Heart left ventricle (tissue), 16 donors: ENCODE measurements at regions not wholly inside any gene's neighbourhood (a gene's known extent, or its start where the extent isn't known, plus 50 kb on each side); places are given as distances from the start of the nearest gene placed in this dataset.

Source experiments
- ATAC-seq, 4 donors: fragments of 200-7000 bp; cut with Tn5 transposase; one replicate each; pipeline ENCODE4 v1.9.1; 2020 to 2022; ENCODE audit warnings: moderate library complexity in 4 of 4, mild to moderate bottlenecking in 3 of 4, moderate number of reproducible peaks in 1 of 4
- DNase-seq, 5 donors: peaks; one replicate each; pipeline ENCODE4 v3.0.0-alpha.2; 2020
- H3K27ac ChIP-seq, 12 donors: fragments of 200-600 bp; sonication (generic) in 4 of 12; one replicate each; pipeline versions ENCODE4 v1.5.0 to v1.8.0; 2016 to 2022; ENCODE audit warnings: mild to moderate bottlenecking in 2 of 12
- H3K27me3 ChIP-seq, 9 donors: fragments of 200-600 bp; sonication (generic) in 2 of 9; one replicate each; pipeline versions ENCODE4 v1.5.1 to v1.8.0; 2016 to 2022; ENCODE audit warnings: mild to moderate bottlenecking in 3 of 9
- H3K36me3 ChIP-seq, 9 donors: fragments of 200-600 bp; sonication (generic) in 2 of 9; one replicate each; pipeline versions ENCODE4 v1.5.0 to v1.8.0; 2018 to 2022; ENCODE audit warnings: mild to moderate bottlenecking in 2 of 9
- H3K4me1 ChIP-seq, 12 donors: fragments of 200-600 bp; sonication (generic) in 4 of 12; one replicate each; pipeline versions ENCODE4 v1.5.0 to v1.8.0; 2016 to 2022; ENCODE audit warnings: mild to moderate bottlenecking in 3 of 12
- H3K4me3 ChIP-seq, 12 donors: fragments of 200-600 bp; sonication (generic) in 4 of 12; one replicate each; pipeline versions ENCODE4 v1.5.0 to v1.8.0; 2017 to 2022; ENCODE audit warnings: mild to moderate bottlenecking in 9 of 12, moderate library complexity in 4 of 12
- H3K9me3 ChIP-seq, 12 donors: fragments of 200-600 bp; sonication (generic) in 4 of 12; one replicate each; pipeline versions ENCODE4 v1.5.0 to v1.8.0; 2016 to 2022; ENCODE audit warnings: mild to moderate bottlenecking in 1 of 12
- CTCF ChIP-seq, 12 donors: fragments of 200-600 bp; sonication (generic) in 4 of 12; IDR thresholded peaks; one replicate each; pipeline versions ENCODE4 v1.5.0 to v1.8.0; 2018 to 2022; ENCODE audit warnings: antibody characterized with exemption in 12 of 12, mild to moderate bottlenecking in 5 of 12
- POLR2A ChIP-seq, 2 donors: fragments of 450-650 bp; IDR thresholded peaks; one replicate each; pipeline ENCODE4 v1.6.1; 2017; ENCODE audit warnings: antibody characterized with exemption in 2 of 2, mild to moderate bottlenecking in 2 of 2, moderate library complexity in 2 of 2
- WGBS, 4 donors: extraction: QIAGEN DNeasy Blood & Tissue Kit in 2 of 4; methylation state at CpG; one replicate each; pipeline versions ENCODE4 v1.1.5 to v1.1.7; 2013 to 2018; 5-methylcytosine and 5-hydroxymethylcytosine counted together
- intact Hi-C, 10 donors: fragments of 100-400 bp; cut with DNase I; formaldehyde crosslinking; loops; one replicate each; pipeline versions ENCODE4 v1.11.1 to v1.14.2; 2022
- donor health status: ischemic (EF 13 %, LVEDD 7.1; RV severe dilation, severe dysfunction).
- donor health status: healthy with polysubstance abuse.
- donor health status: DM: no; HTN: yes; CAD: no.
- donor health status: DM: no; HTN: no; CAD: no.
- donor health status: ischemic (EF 25% LVEDD 6.9; RV normal size, moderate dysfunction).
- donor health status: ischemic (EF 25% LVEDD 5.7; RV mildly dilated, moderate dysfunction).
- donor health status: healthy.
- donor health status: DM: yes; HTN: yes; CAD: no.
- donor health status: ischemic (EF 35%, LVEDD 5.7; RV mildly dilated, moderate dysfunction).
- donor health status: nonischemic (EF 11% LVEDD 7.7; RV severe dilation, severe dysfunction).
- donor health status: DM: yes; HTN: yes; CAD: no.
- donor health status: PGD.
- donor health status: ischemic (EF 29% LVEDD 5.4; RV normal size, mild dysfunction).
- donor health status: nonischemic (EF 23%, LVEDD 6.1; RV moderate dilation, normal function).

- 91 to 94% (median 93%) methylated on average over 3 of the region's 3 CpGs for WGBS, 4 donors
- no peak for TF ChIP-seq POLR2A (IDR thresholded peaks at IDR 0.05)
- H3K4me1 ChIP-seq, result peaks cover 0 to 6% (median 0%) of the 10 kb centered on the region in 12 donors
- no peak for DNase-seq
- no peaks in the 10 kb centered on the region for H3K9me3 ChIP-seq
- no peak for ATAC-seq
- no peak overlapping the region for H3K4me3 ChIP-seq
- no peak overlapping the region for H3K27ac ChIP-seq
- intact Hi-C loops, result no loop called here
- peaks cover 0 to 3% (median 0%) of the 10 kb centered on the region in 9 donors for H3K27me3 ChIP-seq
- no peaks in the 10 kb centered on the region for H3K36me3 ChIP-seq
Measured at GRCh38 chr2:204282081-204282480, 263.2 kb upstream of the PARD3B start.

GRCh38 chr2:204282525-204282924, 262.8 kb upstream of the PARD3B start:
- DNase-seq (no peak), ATAC-seq (no peak)
- WGBS, 4 donors, result 68 to 80% (median 74%) methylated on average over 4 of the region's 4 CpGs
- Histone ChIP-seq H3K4me1 (peaks cover 0 to 6% (median 0%) of the 10 kb centered on the region in 12 donors), H3K27me3 (peaks cover 0 to 3% (median 0%) of the 10 kb centered on the region in 9 donors), H3K27ac (no peak overlapping the region), H3K9me3 (no peaks in the 10 kb centered on the region), H3K36me3 (no peaks in the 10 kb centered on the region), H3K4me3 (no peak overlapping the region)
- intact Hi-C loops, result no loop called here
- TF ChIP-seq CTCF (IDR thresholded peaks at IDR 0.05) (no peak), POLR2A (IDR thresholded peaks at IDR 0.05) (no peak)

- no peaks in the 10 kb centered on the region for H3K36me3 ChIP-seq
- no peak for ATAC-seq
- no peak overlapping the region for H3K27ac ChIP-seq
- TF ChIP-seq POLR2A (IDR thresholded peaks at IDR 0.05) (no peak), CTCF (IDR thresholded peaks at IDR 0.05) (no peak)
- intact Hi-C loops, result no loop called here
- no peaks in the 10 kb centered on the region for H3K27me3 ChIP-seq
- DNase-seq, result no peak
- no peak overlapping the region for H3K4me3 ChIP-seq
- H3K9me3 ChIP-seq, result no peaks in the 10 kb centered on the region
- 96 to 100% (median 99%) methylated on average over 1 of the region's 1 CpG for WGBS, 4 donors
- H3K4me1 ChIP-seq, result no peaks in the 10 kb centered on the region
Measured at GRCh38 chr2:204289066-204289465, 256.2 kb upstream of the PARD3B start.

GRCh38 chr2:204292439-204292838, 252.8 kb upstream of the PARD3B start:
- H3K27ac ChIP-seq, result no peak overlapping the region
- no peaks in the 10 kb centered on the region for H3K9me3 ChIP-seq
- no peak for DNase-seq
- no peak overlapping the region for H3K4me3 ChIP-seq
- no peak for ATAC-seq
- TF ChIP-seq CTCF (IDR thresholded peaks at IDR 0.05) (no peak), POLR2A (IDR thresholded peaks at IDR 0.05) (no peak)
- H3K27me3 ChIP-seq, result no peaks in the 10 kb centered on the region
- no peaks in the 10 kb centered on the region for H3K4me1 ChIP-seq
- whole genome bisulfite sequencing, 4 donors, result 92 to 95% (median 92%) methylated on average over 4 of the region's 4 CpGs
- intact Hi-C loops, result no loop called here
- no peaks in the 10 kb centered on the region for H3K36me3 ChIP-seq
